DND-41 (cell line): ENCODE measurements at regions not wholly inside any gene's neighbourhood (a gene's known extent, or its start where the extent isn't known, plus 50 kb on each side); places are given as distances from the start of the nearest gene placed in this dataset.

Experiments
- ATAC-seq: fragments of 200-7000 bp; cut with Tn5 transposase; 3 replicates; pipeline ENCODE4 v1.9.1; 2021; ENCODE audit warnings: low read depth; ENCODE audit not compliant: insufficient read depth
- DNase-seq: peaks from one replicate; pipeline ENCODE4 v3.0.0-alpha.2; 2020
- H2AFZ ChIP-seq: 2 replicates; pipeline ENCODE4 v1.6.0; 2012; ENCODE audit warnings: low read depth, low read length
- H3K27ac ChIP-seq: 2 replicates; pipeline ENCODE4 v1.5.1; 2012; ENCODE audit warnings: low read length, inconsistent platforms
- H3K27me3 ChIP-seq: fragments of 200-600 bp; sonication (generic); 2 replicates; pipeline ENCODE4 v1.6.0; 2012; ENCODE audit warnings: low read length, mild to moderate bottlenecking, inconsistent platforms; ENCODE audit not compliant: insufficient read depth, poor library complexity
- H3K36me3 ChIP-seq: 2 replicates; pipeline ENCODE4 v1.5.1; 2012; ENCODE audit warnings: low read length, inconsistent platforms; ENCODE audit not compliant: insufficient read depth
- H3K4me1 ChIP-seq: 2 replicates; pipeline ENCODE4 v1.5.1; 2012; ENCODE audit warnings: mild to moderate bottlenecking, low read length; ENCODE audit not compliant: insufficient read depth
- H3K4me2 ChIP-seq: 2 replicates; pipeline ENCODE4 v1.6.0; 2012; ENCODE audit warnings: mild to moderate bottlenecking, moderate library complexity, low read length, inconsistent platforms; ENCODE audit not compliant: insufficient read depth
- H3K4me3 ChIP-seq, 2 experiments: fragments of 200-600 bp in 1 of 2; shearing (Covaris generic) in 1 of 2; 2 replicates each; pipeline ENCODE4 v1.5.1; 2012 to 2016; ENCODE audit warnings: inconsistent platforms in 2 of 2, low read length in 2 of 2, mild to moderate bottlenecking in 2 of 2, low read depth in 1 of 2, moderate library complexity in 1 of 2
- H3K79me2 ChIP-seq: 2 replicates; pipeline ENCODE4 v1.6.0; 2012; ENCODE audit warnings: low read length, inconsistent platforms; ENCODE audit not compliant: insufficient read depth
- H3K9ac ChIP-seq: 2 replicates; pipeline ENCODE4 v1.6.0; 2012; ENCODE audit warnings: low read depth, mild to moderate bottlenecking, inconsistent platforms, low read length, moderate library complexity
- H3K9me3 ChIP-seq: 2 replicates; pipeline ENCODE4 v1.5.1; 2012; ENCODE audit warnings: low read length, moderate library complexity, mild to moderate bottlenecking, inconsistent platforms; ENCODE audit not compliant: insufficient read depth, severe bottlenecking
- H4K20me1 ChIP-seq: 2 replicates; pipeline ENCODE4 v1.6.0; 2012; ENCODE audit warnings: low read length; ENCODE audit not compliant: insufficient read depth
- EZH2 ChIP-seq: IDR thresholded peaks from 3 replicates; pipeline ENCODE4 v1.6.1; 2012; ENCODE audit warnings: borderline replicate concordance, low read depth, mild to moderate bottlenecking, moderate library complexity, low read length, inconsistent platforms; ENCODE audit not compliant: severe bottlenecking
- TF ChIP-seq, protein P1 (sequence below): IDR thresholded peaks from 2 replicates; pipeline ENCODE4 v1.5.1; 2012; ENCODE audit warnings: borderline replicate concordance, low read length, moderate library complexity, mild to moderate bottlenecking; ENCODE audit not compliant: poor library complexity, severe bottlenecking; ENCODE audit errors: extremely low read depth

GRCh38 chr2:147294825-147295392 lies 549.9 kb upstream of the ACVR2A start:
- Histone ChIP-seq H3K9ac (no peak overlapping the region), H4K20me1 (no peaks in the 10 kb centered on the region), H2AFZ (no peak overlapping the region), H3K4me3 (no peak overlapping the region), H3K36me3 (no peaks in the 10 kb centered on the region), H3K27ac (no peak overlapping the region), H3K4me1 (peaks cover 58% of the 10 kb centered on the region), H3K4me2 (no peak overlapping the region), H3K9me3 (no peaks in the 10 kb centered on the region), H3K79me2 (no peaks in the 10 kb centered on the region), H3K27me3 (no peaks in the 10 kb centered on the region)
- ATAC-seq (no peak), DNase-seq (no peak)
- TF ChIP-seq EZH2: no peak
- TF ChIP-seq, protein P1, sequence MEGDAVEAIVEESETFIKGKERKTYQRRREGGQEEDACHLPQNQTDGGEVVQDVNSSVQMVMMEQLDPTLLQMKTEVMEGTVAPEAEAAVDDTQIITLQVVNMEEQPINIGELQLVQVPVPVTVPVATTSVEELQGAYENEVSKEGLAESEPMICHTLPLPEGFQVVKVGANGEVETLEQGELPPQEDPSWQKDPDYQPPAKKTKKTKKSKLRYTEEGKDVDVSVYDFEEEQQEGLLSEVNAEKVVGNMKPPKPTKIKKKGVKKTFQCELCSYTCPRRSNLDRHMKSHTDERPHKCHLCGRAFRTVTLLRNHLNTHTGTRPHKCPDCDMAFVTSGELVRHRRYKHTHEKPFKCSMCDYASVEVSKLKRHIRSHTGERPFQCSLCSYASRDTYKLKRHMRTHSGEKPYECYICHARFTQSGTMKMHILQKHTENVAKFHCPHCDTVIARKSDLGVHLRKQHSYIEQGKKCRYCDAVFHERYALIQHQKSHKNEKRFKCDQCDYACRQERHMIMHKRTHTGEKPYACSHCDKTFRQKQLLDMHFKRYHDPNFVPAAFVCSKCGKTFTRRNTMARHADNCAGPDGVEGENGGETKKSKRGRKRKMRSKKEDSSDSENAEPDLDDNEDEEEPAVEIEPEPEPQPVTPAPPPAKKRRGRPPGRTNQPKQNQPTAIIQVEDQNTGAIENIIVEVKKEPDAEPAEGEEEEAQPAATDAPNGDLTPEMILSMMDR: no peak

DNA sequence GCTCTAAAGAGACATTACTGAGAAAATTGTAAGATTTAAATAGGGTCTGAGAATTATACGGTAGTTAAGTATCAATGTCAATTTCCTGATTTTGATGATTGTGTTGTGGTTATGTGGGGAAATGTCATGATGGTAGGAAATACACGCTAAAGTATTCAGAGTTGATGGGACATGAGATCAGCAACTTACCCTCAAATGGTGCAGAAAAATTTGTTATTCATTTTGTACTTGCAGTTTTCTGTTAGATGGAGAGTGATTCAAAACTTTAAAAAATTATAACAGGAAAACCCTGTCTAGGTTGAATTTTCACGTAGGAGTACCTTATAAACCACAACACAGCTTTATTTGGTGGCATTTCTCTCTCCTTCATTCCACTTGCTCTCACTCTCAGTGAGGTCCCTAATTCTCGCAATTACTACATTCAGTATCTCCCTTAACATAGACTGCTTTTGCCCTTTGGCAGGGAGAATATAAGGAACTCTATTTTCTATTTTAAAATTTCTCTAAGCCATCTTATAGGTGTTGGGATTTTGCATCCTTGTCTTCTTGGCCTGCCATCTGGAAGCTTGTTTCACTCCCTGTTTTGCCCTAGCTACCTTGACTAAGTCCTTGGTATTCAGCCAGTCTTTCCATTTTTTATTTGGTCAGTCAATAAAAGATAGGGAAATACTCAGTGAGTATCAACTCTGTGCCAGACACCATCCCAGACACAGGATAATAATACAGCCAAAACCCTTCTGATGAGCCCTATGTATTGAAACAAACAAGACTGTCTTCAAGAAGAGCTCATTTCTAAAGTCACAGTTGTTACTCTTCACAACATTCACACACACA lies 550.6 kb upstream of the ACVR2A start:
- peaks cover 62% of the 10 kb centered on the region for H3K4me1 ChIP-seq
- no peak overlapping the region for H3K9ac ChIP-seq
- H3K4me3 ChIP-seq: no peak overlapping the region
- no peaks in the 10 kb centered on the region for H3K36me3 ChIP-seq
- TF ChIP-seq, protein P1: no peak
- no peak for TF ChIP-seq EZH2
- H3K27ac ChIP-seq: 0 out of 2 replicates have a peak overlapping the region, but pooled peaks have one; percentile 27
- DNase-seq (no peak), ATAC-seq (no peak)
- no peaks in the 10 kb centered on the region for H3K27me3 ChIP-seq
- peak overlapping the region; percentile 34; the same call in 1 of the 2 replicates for H2AFZ ChIP-seq
- H4K20me1 ChIP-seq: no peaks in the 10 kb centered on the region
- no peaks in the 10 kb centered on the region for H3K9me3 ChIP-seq
- H3K79me2 ChIP-seq: no peaks in the 10 kb centered on the region
- H3K4me2 ChIP-seq: peak overlapping the region; percentile 24

GRCh38 chr2:147288131-147288530 lies 556.7 kb upstream of the ACVR2A start:
- ATAC-seq (peak; percentile 82), DNase-seq (no peak)
- Histone ChIP-seq H3K36me3 (no peaks in the 10 kb centered on the region), H4K20me1 (no peaks in the 10 kb centered on the region), H3K4me1 (peaks cover 27% of the 10 kb centered on the region), H3K4me2 (no peak overlapping the region), H3K9ac (no peak overlapping the region), H3K9me3 (no peaks in the 10 kb centered on the region), H2AFZ (no peak overlapping the region), H3K27ac (no peak overlapping the region), H3K4me3 (no peak overlapping the region), H3K79me2 (no peaks in the 10 kb centered on the region), H3K27me3 (no peaks in the 10 kb centered on the region)
- TF ChIP-seq EZH2: no peak
- TF ChIP-seq, protein P1: peak; percentile 44
